Natural killer cell (primary cell): ENCODE measurements at regions not wholly inside any gene's neighbourhood (a gene's known extent, or its start where the extent isn't known, plus 50 kb on each side); places are given as distances from the start of the nearest gene placed in this dataset.
"Not testable (repeated sequence)": the region's sequence is repeated elsewhere in the genome, so short reads cannot be mapped to it uniquely, and the experiment has no call there.

Experiments used
- ATAC-seq, 3 donors: fragments of 150-1000 bp in 2 of 3; fragments of 200-7000 bp in 1 of 3; cut with Tn5 transposase; 1 replicate in 1 of 3; 2 replicates in 2 of 3; pipeline ENCODE4 v1.10.0; 2021; ENCODE audit warnings: mild to moderate bottlenecking in 2 of 3, moderate library complexity in 2 of 3
- DNase-seq, 2 donors: peaks; one replicate each; pipeline versions ENCODE4 v3.0.0 to v3.0.0-alpha.2; 2013 to 2021; ENCODE audit warnings: mixed read lengths in 1 of 2
- H3K27ac ChIP-seq: one replicate; pipeline ENCODE4 v1.5.1; 2013; ENCODE audit warnings: mild to moderate bottlenecking, low read length
- H3K27me3 ChIP-seq: one replicate; pipeline ENCODE4 v1.6.1; 2013; ENCODE audit warnings: low read length; ENCODE audit not compliant: control insufficient read depth, insufficient read depth
- H3K36me3 ChIP-seq: one replicate; pipeline ENCODE4 v1.6.1; 2013; ENCODE audit warnings: low read length; ENCODE audit not compliant: control insufficient read depth, insufficient read depth
- H3K4me1 ChIP-seq: one replicate; pipeline ENCODE4 v1.6.1; 2013; ENCODE audit warnings: low read length; ENCODE audit not compliant: control insufficient read depth, insufficient read depth
- H3K4me3 ChIP-seq: one replicate; pipeline ENCODE4 v1.5.1; 2013; ENCODE audit warnings: low read length
- H3K9me3 ChIP-seq: one replicate; pipeline ENCODE4 v1.6.1; 2013; ENCODE audit warnings: low read length; ENCODE audit not compliant: control insufficient read depth, insufficient read depth
- H3K27ac Mint-ChIP-seq, 2 donors: one replicate each; pipeline ENCODE4 v1.8.0; 2022; ENCODE audit warnings: mild to moderate bottlenecking in 2 of 2, mixed read lengths in 2 of 2, moderate library complexity in 1 of 2
- H3K27me3 Mint-ChIP-seq, 2 donors: one replicate each; pipeline ENCODE4 v1.8.0; 2022; ENCODE audit warnings: low read depth in 2 of 2, mixed read lengths in 2 of 2
- H3K36me3 Mint-ChIP-seq: one replicate; pipeline ENCODE4 v1.8.0; 2022; ENCODE audit warnings: mixed read lengths
- H3K4me1 Mint-ChIP-seq, 2 donors: one replicate each; pipeline ENCODE4 v1.8.0; 2022; ENCODE audit warnings: mixed read lengths in 2 of 2
- H3K4me3 Mint-ChIP-seq: one replicate; pipeline ENCODE4 v1.8.0; 2022; ENCODE audit warnings: mild to moderate bottlenecking, moderate library complexity, mixed read lengths
- H3K9me3 Mint-ChIP-seq, 2 donors: one replicate each; pipeline ENCODE4 v1.8.0; 2022; ENCODE audit warnings: mixed read lengths in 2 of 2
- CTCF ChIP-seq: fragments of 200-600 bp; IDR thresholded peaks from one replicate; pipeline ENCODE4 v1.8.0; 2022; ENCODE audit warnings: antibody characterized with exemption
- WGBS: methylation state at CpG from one replicate; pipeline ENCODE4 v1.1.7; 2013; ENCODE audit warnings: missing lambda C conversion rate; ENCODE audit not compliant: insufficient coverage; 5-methylcytosine and 5-hydroxymethylcytosine counted together
- intact Hi-C: fragments of 100-400 bp; cut with micrococcal nuclease; formaldehyde crosslinking; loops from one replicate; pipeline ENCODE4 v1.14.2; 2022

GRCh38 chr12:131264635-131265034, 310.9 kb downstream of the ADGRD1 start:
- no peaks in the 10 kb centered on the region for H3K27me3 Mint-ChIP-seq
- Histone ChIP-seq H3K4me3 (no peak overlapping the region), H3K27ac (no peak overlapping the region), H3K27me3 (no peaks in the 10 kb centered on the region), H3K36me3 (no peaks in the 10 kb centered on the region), H3K4me1 (no peaks in the 10 kb centered on the region), H3K9me3 (no peaks in the 10 kb centered on the region)
- H3K36me3 Mint-ChIP-seq, result no peaks in the 10 kb centered on the region
- no peaks in the 10 kb centered on the region for H3K9me3 Mint-ChIP-seq
- intact Hi-C loops, result no loop called here
- no peak overlapping the region for H3K27ac Mint-ChIP-seq
- no peaks in the 10 kb centered on the region for H3K4me1 Mint-ChIP-seq
- no peak overlapping the region for H3K4me3 Mint-ChIP-seq
- ATAC-seq (no peak), DNase-seq (no peak)
- TF ChIP-seq CTCF, result no peak
- WGBS, result 93% methylated on average over 10 of the region's 10 CpGs

GRCh38 chr12:131266591-131267467, 313.1 kb downstream of the ADGRD1 start:
- 75% methylated on average over 17 of the region's 19 CpGs for WGBS
- H3K36me3 Mint-ChIP-seq, result no peaks in the 10 kb centered on the region
- H3K4me3 Mint-ChIP-seq, result no peak overlapping the region
- Histone ChIP-seq H3K9me3 (no peaks in the 10 kb centered on the region), H3K36me3 (no peaks in the 10 kb centered on the region), H3K27ac (no peak overlapping the region), H3K4me1 (no peaks in the 10 kb centered on the region), H3K27me3 (no peaks in the 10 kb centered on the region), H3K4me3 (no peak overlapping the region)
- ATAC-seq, result no peak
- intact Hi-C loops, result no loop called here
- H3K4me1 Mint-ChIP-seq, result no peaks in the 10 kb centered on the region
- no peak overlapping the region for H3K27ac Mint-ChIP-seq
- no peaks in the 10 kb centered on the region for H3K9me3 Mint-ChIP-seq
- no peak for TF ChIP-seq CTCF
- no peaks in the 10 kb centered on the region for H3K27me3 Mint-ChIP-seq
- no peak for DNase-seq

GRCh38 chr12:131267576-131267975, 313.9 kb downstream of the ADGRD1 start:
- no peak for TF ChIP-seq CTCF
- intact Hi-C loops, result no loop called here
- no peak overlapping the region for H3K27ac Mint-ChIP-seq
- no peak overlapping the region for H3K4me3 Mint-ChIP-seq
- no peak for ATAC-seq
- Histone ChIP-seq H3K27me3 (no peaks in the 10 kb centered on the region), H3K4me1 (no peaks in the 10 kb centered on the region), H3K27ac (no peak overlapping the region), H3K9me3 (no peaks in the 10 kb centered on the region), H3K36me3 (no peaks in the 10 kb centered on the region), H3K4me3 (no peak overlapping the region)
- DNase-seq, result no peak
- H3K9me3 Mint-ChIP-seq, result no peaks in the 10 kb centered on the region
- no peaks in the 10 kb centered on the region for H3K4me1 Mint-ChIP-seq
- no peaks in the 10 kb centered on the region for H3K27me3 Mint-ChIP-seq
- WGBS, result 97% methylated on average over 3 of the region's 3 CpGs
- no peaks in the 10 kb centered on the region for H3K36me3 Mint-ChIP-seq

GRCh38 chr12:131268123-131268522, 314.4 kb downstream of the ADGRD1 start:
- H3K9me3 Mint-ChIP-seq, H3K36me3 Mint-ChIP-seq, ATAC-seq, H3K27me3 Mint-ChIP-seq, H3K27me3 ChIP-seq, H3K4me3 ChIP-seq, intact Hi-C loops, H3K27ac ChIP-seq, H3K4me1 Mint-ChIP-seq, H3K36me3 ChIP-seq, DNase-seq, H3K4me3 Mint-ChIP-seq, H3K4me1 ChIP-seq, H3K27ac Mint-ChIP-seq, H3K9me3 ChIP-seq: not testable (repeated sequence)
- WGBS, result 85% methylated on average over 4 of the region's 7 CpGs

GRCh38 chr12:131268571-131268970, 314.9 kb downstream of the ADGRD1 start:
- H3K9me3 ChIP-seq, H3K4me3 ChIP-seq, H3K36me3 Mint-ChIP-seq, DNase-seq, H3K4me3 Mint-ChIP-seq, H3K4me1 ChIP-seq, H3K27ac Mint-ChIP-seq, intact Hi-C loops, ATAC-seq, H3K4me1 Mint-ChIP-seq, H3K9me3 Mint-ChIP-seq, H3K27me3 ChIP-seq, H3K27me3 Mint-ChIP-seq, H3K36me3 ChIP-seq, H3K27ac ChIP-seq: not testable (repeated sequence)
- WGBS, result 46% methylated on average over 2 of the region's 4 CpGs
